ENCODE measurements at regions not wholly inside any gene's neighbourhood (a gene's known extent, or its start where the extent isn't known, plus 50 kb on each side); places are given as distances from the start of the nearest gene placed in this dataset.

DNA sequence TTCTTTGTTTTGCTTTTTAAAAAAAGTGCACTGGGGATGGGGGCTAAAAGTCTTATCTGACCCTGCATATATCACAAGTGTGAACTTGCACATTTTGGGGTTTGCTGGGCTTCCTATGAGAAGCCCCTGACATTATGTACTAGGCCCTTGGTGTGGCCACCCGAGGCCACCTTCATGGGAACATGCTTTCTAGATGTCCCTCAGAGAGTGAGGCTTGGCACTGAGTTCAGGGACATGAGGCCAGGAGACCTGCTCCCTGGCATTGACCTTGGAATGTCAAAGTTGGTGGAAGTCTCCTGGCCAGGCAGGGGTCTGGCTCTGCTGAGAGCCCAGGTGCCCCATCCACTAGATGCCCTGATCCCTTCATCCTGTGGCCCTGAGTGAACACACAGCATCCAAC, 536.2 kb downstream of the TCERG1L start:
- Histone ChIP-seq H3K27ac (ENCODE audit: low read length) (no peak overlapping the region), H3K79me2 (ENCODE audit: low read length) (no peaks in the 10 kb centered on the region), H3K36me3 (replicated peaks; ENCODE audit: low read depth, low read length) (no peaks in the 10 kb centered on the region), H3K4me2 (ENCODE audit: low read length) (no peak overlapping the region), H3K4me1 (ENCODE audit: low read length) (no peaks in the 10 kb centered on the region), H4K20me1 (ENCODE audit: insufficient read depth, low read length) (no peaks in the 10 kb centered on the region), H3K4me3 (ENCODE audit: low read length) (no peak overlapping the region), H2AFZ (ENCODE audit: low read depth, low read length) (no peak overlapping the region), H3K9ac (ENCODE audit: low read length) (no peak overlapping the region), H3K27me3 (ENCODE audit: low read depth, low read length) (no peaks in the 10 kb centered on the region), H3K9me3 (ENCODE audit: insufficient read depth, low read length) (no peaks in the 10 kb centered on the region)
- TF ChIP-seq, protein P1, sequence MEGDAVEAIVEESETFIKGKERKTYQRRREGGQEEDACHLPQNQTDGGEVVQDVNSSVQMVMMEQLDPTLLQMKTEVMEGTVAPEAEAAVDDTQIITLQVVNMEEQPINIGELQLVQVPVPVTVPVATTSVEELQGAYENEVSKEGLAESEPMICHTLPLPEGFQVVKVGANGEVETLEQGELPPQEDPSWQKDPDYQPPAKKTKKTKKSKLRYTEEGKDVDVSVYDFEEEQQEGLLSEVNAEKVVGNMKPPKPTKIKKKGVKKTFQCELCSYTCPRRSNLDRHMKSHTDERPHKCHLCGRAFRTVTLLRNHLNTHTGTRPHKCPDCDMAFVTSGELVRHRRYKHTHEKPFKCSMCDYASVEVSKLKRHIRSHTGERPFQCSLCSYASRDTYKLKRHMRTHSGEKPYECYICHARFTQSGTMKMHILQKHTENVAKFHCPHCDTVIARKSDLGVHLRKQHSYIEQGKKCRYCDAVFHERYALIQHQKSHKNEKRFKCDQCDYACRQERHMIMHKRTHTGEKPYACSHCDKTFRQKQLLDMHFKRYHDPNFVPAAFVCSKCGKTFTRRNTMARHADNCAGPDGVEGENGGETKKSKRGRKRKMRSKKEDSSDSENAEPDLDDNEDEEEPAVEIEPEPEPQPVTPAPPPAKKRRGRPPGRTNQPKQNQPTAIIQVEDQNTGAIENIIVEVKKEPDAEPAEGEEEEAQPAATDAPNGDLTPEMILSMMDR (IDR thresholded peaks at IDR 0.05; ENCODE audit: low read depth, low read length), result no peak
- TF ChIP-seq EZH2phosphoT487 (IDR thresholded peaks at IDR 0.05; ENCODE audit: low read depth), result no peak

DNA sequence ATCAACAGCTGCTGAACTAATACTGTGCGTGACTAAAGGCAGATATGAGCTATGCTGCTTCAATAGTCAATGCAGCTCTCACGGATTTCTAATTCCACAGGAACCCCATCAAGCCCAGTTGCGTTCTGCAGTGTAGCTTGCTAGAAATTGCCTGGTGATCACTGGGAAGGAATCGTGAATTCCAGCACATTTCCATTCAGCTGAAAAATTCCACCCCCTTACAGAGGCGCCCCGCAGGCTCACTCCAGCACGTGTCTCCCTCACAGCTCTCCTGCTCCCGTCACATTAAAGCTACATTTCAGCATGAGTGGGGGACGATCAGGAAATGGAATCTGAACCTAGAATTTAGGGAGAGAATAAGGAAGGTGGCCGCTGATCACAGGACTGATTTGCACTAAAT, 534.8 kb downstream of the TCERG1L start:
- TF ChIP-seq EZH2phosphoT487 (IDR thresholded peaks at IDR 0.05; ENCODE audit: low read depth), result no peak
- TF ChIP-seq, protein P1 (IDR thresholded peaks at IDR 0.05; ENCODE audit: low read depth, low read length), result no peak
- H3K9ac ChIP-seq (ENCODE audit: low read length), result no peak overlapping the region
- H3K4me2 ChIP-seq (ENCODE audit: low read length), result no peak overlapping the region
- H3K9me3 ChIP-seq (ENCODE audit: insufficient read depth, low read length), result no peaks in the 10 kb centered on the region
- H4K20me1 ChIP-seq (ENCODE audit: insufficient read depth, low read length), result no peaks in the 10 kb centered on the region
- no peak overlapping the region for H2AFZ ChIP-seq (ENCODE audit: low read depth, low read length)
- no peaks in the 10 kb centered on the region for H3K4me1 ChIP-seq (ENCODE audit: low read length)
- H3K36me3 ChIP-seq (replicated peaks; ENCODE audit: low read depth, low read length), result no peaks in the 10 kb centered on the region
- H3K79me2 ChIP-seq (ENCODE audit: low read length), result no peaks in the 10 kb centered on the region
- H3K4me3 ChIP-seq (ENCODE audit: low read length), result no peak overlapping the region
- H3K27ac ChIP-seq (ENCODE audit: low read length), result no peak overlapping the region
- no peaks in the 10 kb centered on the region for H3K27me3 ChIP-seq (ENCODE audit: low read depth, low read length)

DNA sequence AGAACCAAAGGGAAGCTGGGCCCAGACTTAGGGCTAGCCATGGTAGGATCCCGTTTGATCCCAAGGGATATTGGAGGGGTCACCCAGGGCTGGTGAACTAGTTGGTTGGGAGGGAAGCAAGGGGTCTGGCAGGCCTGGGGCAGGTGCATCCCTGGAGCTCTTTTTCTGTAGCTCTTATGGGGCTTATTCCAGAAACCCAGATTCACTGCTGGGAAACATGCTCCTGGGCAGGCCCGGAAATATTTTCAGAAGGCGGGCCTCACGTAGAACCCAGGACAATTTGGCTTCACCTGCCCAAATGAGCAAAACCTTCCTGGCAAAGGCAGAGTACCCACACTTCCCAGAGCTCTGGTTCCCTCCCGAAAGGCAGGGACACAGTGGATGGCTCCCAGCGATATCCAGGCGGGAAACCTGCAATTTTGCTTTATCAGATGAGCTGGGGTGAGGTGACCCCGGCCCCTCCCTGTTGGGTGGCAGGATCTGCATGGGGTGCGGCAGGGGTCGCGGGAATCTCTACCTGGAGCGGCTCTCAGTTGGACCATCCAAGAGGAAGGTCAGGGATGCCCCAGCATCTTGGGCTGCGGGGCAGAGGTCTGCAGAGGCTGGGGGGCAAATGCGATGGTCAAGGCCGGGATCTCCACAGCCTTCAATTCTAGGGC, 533.9 kb downstream of the TCERG1L start:
- Histone ChIP-seq H3K4me2 (ENCODE audit: low read length) (no peak overlapping the region), H3K79me2 (ENCODE audit: low read length) (no peaks in the 10 kb centered on the region), H3K4me1 (ENCODE audit: low read length) (no peaks in the 10 kb centered on the region), H3K9ac (ENCODE audit: low read length) (no peak overlapping the region), H3K9me3 (ENCODE audit: insufficient read depth, low read length) (no peaks in the 10 kb centered on the region), H4K20me1 (ENCODE audit: insufficient read depth, low read length) (no peaks in the 10 kb centered on the region), H2AFZ (ENCODE audit: low read depth, low read length) (no peak overlapping the region), H3K27ac (ENCODE audit: low read length) (no peak overlapping the region), H3K36me3 (replicated peaks; ENCODE audit: low read depth, low read length) (no peaks in the 10 kb centered on the region), H3K27me3 (ENCODE audit: low read depth, low read length) (no peaks in the 10 kb centered on the region), H3K4me3 (ENCODE audit: low read length) (no peak overlapping the region)
- TF ChIP-seq, protein P1 (IDR thresholded peaks at IDR 0.05; ENCODE audit: low read depth, low read length), result no peak
- no peak for TF ChIP-seq EZH2phosphoT487 (IDR thresholded peaks at IDR 0.05; ENCODE audit: low read depth)

DNA sequence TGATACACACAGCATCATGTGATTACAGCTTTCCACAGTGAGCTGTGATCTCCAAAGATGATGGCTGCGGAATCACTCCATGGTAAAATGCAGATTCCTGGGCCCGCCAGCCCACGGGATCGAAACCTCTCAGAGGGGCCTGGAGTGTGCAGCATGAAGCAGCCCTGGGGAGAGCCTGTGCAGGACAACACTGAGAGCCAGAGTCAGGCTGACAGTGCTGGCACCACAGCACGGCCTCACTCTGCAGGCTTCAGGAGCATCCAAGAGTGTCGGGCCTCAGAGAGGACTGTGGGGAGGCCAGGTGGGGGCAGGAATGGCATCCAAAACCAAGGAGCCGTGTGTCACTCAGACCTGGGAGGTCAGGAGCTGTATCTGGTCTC, 533.4 kb downstream of the TCERG1L start:
- Histone ChIP-seq H4K20me1 (ENCODE audit: insufficient read depth, low read length) (no peaks in the 10 kb centered on the region), H3K4me2 (ENCODE audit: low read length) (no peak overlapping the region), H3K79me2 (ENCODE audit: low read length) (no peaks in the 10 kb centered on the region), H2AFZ (ENCODE audit: low read depth, low read length) (no peak overlapping the region), H3K36me3 (replicated peaks; ENCODE audit: low read depth, low read length) (no peaks in the 10 kb centered on the region), H3K9me3 (ENCODE audit: insufficient read depth, low read length) (no peaks in the 10 kb centered on the region), H3K4me3 (ENCODE audit: low read length) (no peak overlapping the region), H3K27me3 (ENCODE audit: low read depth, low read length) (no peaks in the 10 kb centered on the region), H3K27ac (ENCODE audit: low read length) (no peak overlapping the region), H3K9ac (ENCODE audit: low read length) (no peak overlapping the region), H3K4me1 (ENCODE audit: low read length) (no peaks in the 10 kb centered on the region)
- TF ChIP-seq, protein P1 (IDR thresholded peaks at IDR 0.05; ENCODE audit: low read depth, low read length), result no peak
- TF ChIP-seq EZH2phosphoT487 (IDR thresholded peaks at IDR 0.05; ENCODE audit: low read depth), result no peak

Measured in OCI-LY3 (cell line).